BLaER1 treated with 17β-estradiol and CSF1 and Interleukin-3, amounts not matched to agents 10 nM and 100 nM (cell line): ENCODE measurements at regions not wholly inside any gene's neighbourhood (a gene's known extent, or its start where the extent isn't known, plus 50 kb on each side); places are given as distances from the start of the nearest gene placed in this dataset.
A peak's percentile ranks its signal among the peaks of the same experiment; 100 is the strongest.
"Not testable (repeated sequence)": the region's sequence is repeated elsewhere in the genome, so short reads cannot be mapped to it uniquely, and the experiment has no call there.

Experiments used
- H3K27ac ChIP-seq, 11 experiments: shearing (Covaris generic); formaldehyde crosslinking; 2 replicates each; pipeline ENCODE4 v1.8.1; 2022
- H3K27me3 ChIP-seq, 11 experiments: shearing (Covaris generic); formaldehyde crosslinking; 2 replicates each; pipeline ENCODE4 v1.8.1; 2022
- H3K36me3 ChIP-seq, 11 experiments: shearing (Covaris generic); formaldehyde crosslinking; 2 replicates each; pipeline ENCODE4 v1.8.1; 2022
- H3K4me1 ChIP-seq, 10 experiments: shearing (Covaris generic); formaldehyde crosslinking; 2 replicates each; pipeline ENCODE4 v1.8.1; 2022
- H3K4me2 ChIP-seq, 11 experiments: shearing (Covaris generic); formaldehyde crosslinking; 2 replicates each; pipeline ENCODE4 v1.8.1; 2022
- H3K4me3 ChIP-seq, 10 experiments: shearing (Covaris generic); formaldehyde crosslinking; 2 replicates each; pipeline ENCODE4 v1.8.1; 2022
- H3K9ac ChIP-seq, 11 experiments: shearing (Covaris generic); formaldehyde crosslinking; 2 replicates each; pipeline ENCODE4 v1.8.1; 2022
- H3K9me3 ChIP-seq, 11 experiments: shearing (Covaris generic); formaldehyde crosslinking; replicated peaks in 1 of 11; 2 replicates each; pipeline ENCODE4 v1.8.1; 2022
- H4K20me1 ChIP-seq, 11 experiments: shearing (Covaris generic); formaldehyde crosslinking; 2 replicates each; pipeline ENCODE4 v1.8.1; 2022
- Cebpa-rat ChIP-seq, 11 experiments: shearing (Covaris generic); IDR thresholded peaks; 2 replicates each; pipeline ENCODE4 v1.8.1; 2022

DNA sequence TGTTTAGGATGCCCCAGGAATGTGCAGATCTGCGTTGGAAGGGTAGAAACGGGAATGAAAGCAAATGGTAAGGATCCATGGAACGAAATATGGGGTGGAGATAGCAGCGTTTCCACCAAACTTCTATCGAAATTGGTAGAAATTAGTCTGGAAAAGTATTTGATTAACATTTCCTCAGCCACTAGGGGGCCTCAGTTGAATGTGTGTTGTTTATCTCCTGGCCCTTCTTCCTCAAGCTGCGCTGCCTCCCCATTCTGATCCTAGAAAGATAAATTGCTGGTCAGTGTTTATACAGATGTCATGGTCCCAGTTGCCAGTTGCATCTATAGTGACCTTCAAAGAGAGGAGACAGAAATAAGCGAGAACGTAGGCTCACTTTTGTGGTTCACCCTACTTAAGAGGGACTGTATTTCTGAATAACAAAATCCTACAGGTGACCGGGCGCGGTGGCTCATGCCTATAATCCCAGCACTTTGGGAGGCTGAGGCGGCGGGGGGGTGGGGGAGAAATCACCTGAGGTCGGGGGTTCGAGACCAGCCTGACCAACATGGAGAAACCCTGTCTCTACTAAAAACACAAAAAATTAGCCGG is 457.1 kb downstream of the SQOR start:
- Histone ChIP-seq H3K27me3 (no peaks in the 10 kb centered on the region), H3K36me3 (no peaks in the 10 kb centered on the region), H3K27ac (no peak overlapping the region), H3K4me1 (peaks cover 0 to 12% (median 7%) of the 10 kb centered on the region in 10 experiments; a peak in 11 of 20 replicates), H3K4me2 (no peak overlapping the region), H3K4me3 (no peak overlapping the region), H3K9me3 (peaks cover 0 to 7% (median 0%) of the 10 kb centered on the region in 11 experiments; a peak in 4 of 22 replicates), H4K20me1 (no peaks in the 10 kb centered on the region), H3K9ac (no peak overlapping the region)
- TF ChIP-seq Cebpa-rat (IDR thresholded peaks at IDR 0.05): no peak

- not testable (repeated sequence) for H3K36me3 ChIP-seq, H3K4me3 ChIP-seq, H4K20me1 ChIP-seq, H3K4me1 ChIP-seq, H3K9ac ChIP-seq, H3K27me3 ChIP-seq, H3K4me2 ChIP-seq, H3K27ac ChIP-seq
- H3K9me3 ChIP-seq: peaks cover 10 to 28% (median 24%) of the 10 kb centered on the region in 11 experiments
These were observed 463.2 kb downstream of the SQOR start for GRCh38 chr15:46098006-46098405.

DNA sequence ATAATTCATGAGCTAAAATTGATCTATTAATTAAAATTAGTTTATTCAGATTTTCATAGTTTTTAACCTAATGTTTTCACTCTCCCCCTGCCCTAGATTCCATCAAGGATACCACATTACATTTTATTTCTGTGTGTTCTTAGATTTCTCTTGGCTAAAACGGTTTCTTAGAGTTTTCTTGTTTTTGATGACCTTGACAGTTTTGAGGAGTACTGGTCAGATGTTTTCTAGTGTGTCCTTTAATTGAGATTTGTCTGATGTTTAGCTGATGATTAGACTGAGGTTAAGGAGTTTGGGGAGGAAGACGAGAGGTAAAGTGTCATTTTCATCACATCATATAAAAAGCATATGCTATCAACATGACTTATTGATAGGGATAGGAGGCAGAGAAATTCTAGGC is 475.9 kb downstream of the SQOR start:
- Histone ChIP-seq H3K4me3 (no peak overlapping the region), H3K4me1 (no peaks in the 10 kb centered on the region), H3K27me3 (no peaks in the 10 kb centered on the region), H3K4me2 (no peak overlapping the region), H3K9me3 (peaks cover 4 to 15% (median 10%) of the 10 kb centered on the region in 11 experiments; a peak in 14 of 22 replicates), H3K9ac (no peak overlapping the region), H3K27ac (no peak overlapping the region), H4K20me1 (no peaks in the 10 kb centered on the region), H3K36me3 (no peaks in the 10 kb centered on the region)
- no peak for TF ChIP-seq Cebpa-rat (IDR thresholded peaks at IDR 0.05)

- Histone ChIP-seq H3K27ac (no peak overlapping the region), H3K9ac (no peak overlapping the region), H3K4me3 (no peak overlapping the region), H3K9me3 (peaks cover 4 to 15% (median 10%) of the 10 kb centered on the region in 11 experiments; a peak in 15 of 22 replicates), H4K20me1 (no peaks in the 10 kb centered on the region), H3K27me3 (no peaks in the 10 kb centered on the region), H3K4me2 (no peak overlapping the region; a peak in 1 of 22 replicates), H3K4me1 (no peaks in the 10 kb centered on the region; a peak in 1 of 20 replicates), H3K36me3 (no peaks in the 10 kb centered on the region)
- TF ChIP-seq Cebpa-rat (IDR thresholded peaks at IDR 0.05): no peak
These were observed 476.9 kb downstream of the SQOR start for GRCh38 chr15:46111730-46112129.

- Histone ChIP-seq H3K27ac (no peak overlapping the region), H3K36me3 (no peaks in the 10 kb centered on the region), H3K27me3 (no peaks in the 10 kb centered on the region), H3K4me1 (peaks cover 5 to 39% (median 7%) of the 10 kb centered on the region in 10 experiments; a peak in 12 of 20 replicates), H3K9ac (no peak overlapping the region), H3K4me3 (no peak overlapping the region), H3K4me2 (peak overlapping the region in 2 of 11 experiments; percentile 36 to 55; a peak in 3 of 22 replicates), H3K9me3 (peaks cover 0 to 11% (median 4%) of the 10 kb centered on the region in 11 experiments; a peak in 8 of 22 replicates), H4K20me1 (no peaks in the 10 kb centered on the region)
- TF ChIP-seq Cebpa-rat (IDR thresholded peaks at IDR 0.05): no peak
These were observed 482.2 kb downstream of the SQOR start for GRCh38 chr15:46117071-46117470.

- Histone ChIP-seq H3K9ac (no peak overlapping the region), H3K27ac (peak overlapping the region in 1 of 11 experiments; percentile 5; a peak in 2 of 22 replicates), H3K9me3 (peaks cover 9 to 33% (median 20%) of the 10 kb centered on the region in 11 experiments; a peak in 21 of 22 replicates), H3K36me3 (no peaks in the 10 kb centered on the region), H3K27me3 (no peaks in the 10 kb centered on the region), H3K4me3 (no peak overlapping the region), H3K4me2 (peak overlapping the region in 10 of 11 experiments; percentile 3 to 75 (median 22); a peak in 14 of 22 replicates), H3K4me1 (peaks cover 5 to 46% (median 7%) of the 10 kb centered on the region in 10 experiments; a peak in 12 of 20 replicates), H4K20me1 (no peaks in the 10 kb centered on the region)
- TF ChIP-seq Cebpa-rat (IDR thresholded peaks at IDR 0.05): no peak
These were observed 485.9 kb downstream of the SQOR start for GRCh38 chr15:46120713-46121112.

DNA sequence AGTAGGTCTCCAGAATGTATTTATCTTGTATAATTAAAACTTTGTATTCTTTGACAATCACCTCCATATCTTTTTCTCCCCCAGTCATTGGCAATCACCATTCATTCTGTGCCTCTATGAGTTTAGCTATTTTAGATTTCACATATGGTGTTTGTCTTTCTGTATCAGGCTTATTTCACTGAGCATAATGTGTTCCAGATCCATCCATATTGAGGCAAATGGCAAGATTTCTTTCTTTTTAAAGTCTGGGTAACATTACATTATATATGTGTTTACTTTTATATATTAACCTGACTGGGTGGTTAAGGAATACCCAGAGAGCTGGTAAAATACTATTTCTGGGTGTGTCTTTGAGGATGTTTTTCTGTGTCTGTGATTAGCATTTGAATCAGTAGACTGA is 486.6 kb downstream of the SQOR start:
- no peak overlapping the region for H3K9ac ChIP-seq
- no peaks in the 10 kb centered on the region for H4K20me1 ChIP-seq
- peak overlapping the region in 2 of 11 experiments; percentile 39 to 49; a peak in 3 of 22 replicates for H3K4me2 ChIP-seq
- peaks cover 5 to 46% (median 7%) of the 10 kb centered on the region in 10 experiments; a peak in 12 of 20 replicates for H3K4me1 ChIP-seq
- no peaks in the 10 kb centered on the region for H3K27me3 ChIP-seq
- TF ChIP-seq Cebpa-rat (IDR thresholded peaks at IDR 0.05): no peak
- no peaks in the 10 kb centered on the region for H3K36me3 ChIP-seq
- peaks cover 9 to 33% (median 20%) of the 10 kb centered on the region in 11 experiments; a peak in 21 of 22 replicates for H3K9me3 ChIP-seq
- no peak overlapping the region for H3K4me3 ChIP-seq
- H3K27ac ChIP-seq: no peak overlapping the region

DNA sequence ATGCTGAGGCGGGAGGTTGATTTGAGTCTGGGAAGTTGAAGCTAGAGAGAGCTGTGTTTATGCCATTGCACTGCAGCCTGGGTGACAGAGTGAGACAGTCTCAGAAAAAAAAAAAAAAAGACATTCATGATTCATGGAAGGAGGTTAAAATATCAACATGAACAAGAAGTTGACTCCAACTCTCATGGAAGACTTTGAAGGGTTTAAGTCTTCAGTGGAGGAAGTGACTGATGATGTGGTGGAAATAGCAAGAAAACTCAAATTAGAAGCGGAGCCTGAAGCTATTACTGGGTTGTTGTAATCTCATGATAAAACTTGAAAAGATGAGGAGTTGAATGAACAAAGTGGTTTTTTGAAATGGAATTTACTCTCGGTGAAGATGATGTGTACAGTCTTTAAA is 491.8 kb downstream of the SQOR start:
- no peak for TF ChIP-seq Cebpa-rat (IDR thresholded peaks at IDR 0.05)

DNA sequence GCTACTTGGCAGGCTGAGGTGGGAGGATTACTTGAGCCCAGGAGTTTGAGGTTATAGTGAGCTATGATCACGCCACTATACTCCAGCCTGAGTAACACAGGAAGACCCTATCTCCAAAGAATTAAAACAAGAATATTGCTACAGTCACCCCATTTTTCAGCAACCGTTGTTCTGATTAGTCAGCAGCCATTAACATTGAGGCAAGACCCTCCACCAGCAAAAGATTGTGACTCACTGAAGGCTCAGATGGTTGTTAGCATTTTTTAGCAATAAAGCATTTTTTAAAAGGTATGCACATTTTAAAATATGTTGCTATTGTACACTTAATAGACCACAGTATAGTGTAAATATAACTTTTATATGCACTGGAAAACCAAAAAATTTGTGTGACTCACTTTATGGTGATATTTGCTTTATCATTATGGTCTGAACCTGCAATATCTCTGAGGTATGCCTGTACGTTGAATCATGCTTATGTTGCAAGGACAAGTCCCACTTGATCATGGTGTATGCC is 492.6 kb downstream of the SQOR start:
- H3K4me2 ChIP-seq: no peak overlapping the region

More for the DNA sequence above, 491.8 kb downstream of the SQOR start:
- H3K9ac ChIP-seq: no peak overlapping the region
- H4K20me1 ChIP-seq: no peaks in the 10 kb centered on the region
- H3K27me3 ChIP-seq: no peaks in the 10 kb centered on the region
- peaks cover 12 to 64% (median 37%) of the 10 kb centered on the region in 11 experiments; a peak in 21 of 22 replicates for H3K9me3 ChIP-seq
- H3K27ac ChIP-seq: no peak overlapping the region
- H3K4me2 ChIP-seq: no peak overlapping the region
- H3K4me1 ChIP-seq: peaks cover 0 to 12% (median 0%) of the 10 kb centered on the region in 10 experiments; a peak in 4 of 20 replicates
- no peak overlapping the region for H3K4me3 ChIP-seq
- no peaks in the 10 kb centered on the region for H3K36me3 ChIP-seq

More for the DNA sequence above, 492.6 kb downstream of the SQOR start:
- H3K27me3 ChIP-seq: no peaks in the 10 kb centered on the region
- no peaks in the 10 kb centered on the region for H4K20me1 ChIP-seq
- no peak for TF ChIP-seq Cebpa-rat (IDR thresholded peaks at IDR 0.05)
- no peak overlapping the region for H3K4me3 ChIP-seq
- H3K4me1 ChIP-seq: peaks cover 0 to 8% (median 2%) of the 10 kb centered on the region in 10 experiments; a peak in 5 of 20 replicates
- H3K9ac ChIP-seq: no peak overlapping the region
- H3K36me3 ChIP-seq: no peaks in the 10 kb centered on the region
- peaks cover 20 to 61% (median 38%) of the 10 kb centered on the region in 11 experiments; a peak in 21 of 22 replicates for H3K9me3 ChIP-seq
- H3K27ac ChIP-seq: no peak overlapping the region
